Sigmoid colon (tissue), 4 donors: ENCODE measurements at regions not wholly inside any gene's neighbourhood (a gene's known extent, or its start where the extent isn't known, plus 50 kb on each side); places are given as distances from the start of the nearest gene placed in this dataset.
A peak's percentile ranks its signal among the peaks of the same experiment; 100 is the strongest.

Source experiments
- CTCF ChIP-seq, 4 experiments: fragments of 450-650 bp in 3 of 4; fragments of 200-600 bp in 1 of 4; IDR thresholded peaks; one replicate each; pipeline ENCODE4 v1.5.1; 2016 to 2019; ENCODE audit warnings: antibody characterized with exemption in 4 of 4, mild to moderate bottlenecking in 3 of 4, moderate library complexity in 2 of 4
- EP300 ChIP-seq, 4 donors: sonication (generic); formaldehyde crosslinking; IDR thresholded peaks; one replicate each; pipeline ENCODE4 v1.6.1; 2017; ENCODE audit warnings: antibody characterized with exemption in 4 of 4
- POLR2A ChIP-seq, 2 donors: fragments of 450-650 bp; IDR thresholded peaks; one replicate each; pipeline ENCODE4 v1.6.1; 2016; ENCODE audit warnings: antibody characterized with exemption in 2 of 2, mild to moderate bottlenecking in 2 of 2, moderate library complexity in 2 of 2
- POLR2AphosphoS5 ChIP-seq, 4 donors: sonication (generic); formaldehyde crosslinking; IDR thresholded peaks; one replicate each; pipeline ENCODE4 v1.6.1; 2017; ENCODE audit warnings: antibody characterized with exemption in 4 of 4

DNA sequence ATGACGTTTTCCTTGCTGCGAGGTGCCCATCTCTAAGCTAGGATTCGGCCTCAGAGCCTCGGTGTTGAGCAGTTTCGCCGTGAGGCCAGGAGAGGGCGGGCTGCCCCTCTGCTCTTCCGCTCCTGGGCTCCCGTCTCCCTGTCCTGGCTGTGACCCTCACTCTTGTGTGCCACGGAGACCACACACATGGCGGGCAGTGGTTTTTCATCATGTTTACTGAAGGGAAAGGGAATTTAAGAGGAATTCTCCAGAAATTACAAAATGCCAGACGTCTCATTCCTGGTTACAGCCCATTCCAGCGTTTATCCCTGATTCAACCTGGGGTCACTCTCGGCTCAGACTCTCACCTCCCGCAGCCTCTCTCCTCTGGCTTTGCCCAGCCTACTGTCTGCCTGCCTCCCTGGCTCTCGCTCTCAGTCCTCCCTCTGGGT is 96.8 kb upstream of the ELAC2 start:
- peak in 2 of 4 experiments; percentile 13 to 28 for TF ChIP-seq CTCF (IDR thresholded peaks at IDR 0.05)
- no peak for TF ChIP-seq POLR2AphosphoS5 (IDR thresholded peaks at IDR 0.05)
- TF ChIP-seq POLR2A (IDR thresholded peaks at IDR 0.05): no peak
- no peak for TF ChIP-seq EP300 (IDR thresholded peaks at IDR 0.05)
